Muscle layer of colon (tissue), 2 donors: ENCODE measurements at regions not wholly inside any gene's neighbourhood (a gene's known extent, or its start where the extent isn't known, plus 50 kb on each side); places are given as distances from the start of the nearest gene placed in this dataset.

Experiments used
- H3K27ac ChIP-seq: one replicate; pipeline ENCODE4 v1.7.0; 2013; ENCODE audit warnings: low read depth, mild to moderate bottlenecking, low read length, moderate library complexity
- H3K27me3 ChIP-seq, 2 donors: one replicate each; pipeline ENCODE4 v1.7.0; 2013; ENCODE audit warnings: low read length in 2 of 2, mild to moderate bottlenecking in 2 of 2; ENCODE audit not compliant: insufficient read depth in 2 of 2, control insufficient read depth in 1 of 2
- H3K36me3 ChIP-seq: one replicate; pipeline ENCODE4 v1.7.0; 2013; ENCODE audit warnings: mild to moderate bottlenecking, low read length; ENCODE audit not compliant: insufficient read depth
- H3K4me1 ChIP-seq: one replicate; pipeline ENCODE4 v1.7.0; 2013; ENCODE audit warnings: mild to moderate bottlenecking, low read length; ENCODE audit not compliant: insufficient read depth
- H3K4me3 ChIP-seq, 2 donors: one replicate each; pipeline ENCODE4 v1.7.0; 2013; ENCODE audit warnings: low read length in 2 of 2, low read depth in 1 of 2, mild to moderate bottlenecking in 1 of 2, moderate library complexity in 1 of 2
- H3K9ac ChIP-seq: one replicate; pipeline ENCODE4 v1.7.0; 2013; ENCODE audit warnings: low read length
- H3K9me3 ChIP-seq: one replicate; pipeline ENCODE4 v1.7.0; 2013; ENCODE audit warnings: mild to moderate bottlenecking, low read length
- donor health status: abdominal sarcoma.
- donor health status: Adenocarcinoma of cecum.

DNA sequence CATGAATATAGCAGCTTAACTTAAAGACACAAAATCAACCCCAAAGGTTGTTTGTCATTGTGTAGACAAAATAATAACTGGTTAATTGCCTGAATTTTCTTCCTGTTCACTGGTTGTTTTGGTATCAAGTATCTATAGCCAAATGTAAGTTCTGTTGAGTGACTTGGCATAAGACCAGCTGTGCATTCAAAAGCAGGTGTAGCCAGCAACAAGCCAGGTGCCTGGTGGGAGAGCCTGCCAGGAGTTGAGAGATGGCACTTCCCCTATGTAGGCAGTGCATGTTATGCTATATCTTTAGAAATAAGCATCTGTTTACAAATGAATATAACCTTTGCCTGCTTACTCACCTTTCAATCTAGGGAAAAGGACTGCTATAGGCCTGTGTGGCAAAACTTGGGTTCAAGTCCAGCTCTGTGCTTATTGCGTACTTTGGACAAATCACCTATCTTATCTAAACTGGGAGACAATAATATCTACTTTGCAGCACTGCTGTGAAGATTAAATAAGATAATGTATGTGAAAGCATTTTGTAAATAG is 84.9 kb upstream of the TBL1XR1 start:
- Histone ChIP-seq H3K9me3 (no peaks in the 10 kb centered on the region), H3K4me1 (peaks cover 9% of the 10 kb centered on the region), H3K27me3 (no peaks in the 10 kb centered on the region), H3K4me3 (no peak overlapping the region), H3K36me3 (no peaks in the 10 kb centered on the region), H3K9ac (no peak overlapping the region), H3K27ac (no peak overlapping the region)

DNA sequence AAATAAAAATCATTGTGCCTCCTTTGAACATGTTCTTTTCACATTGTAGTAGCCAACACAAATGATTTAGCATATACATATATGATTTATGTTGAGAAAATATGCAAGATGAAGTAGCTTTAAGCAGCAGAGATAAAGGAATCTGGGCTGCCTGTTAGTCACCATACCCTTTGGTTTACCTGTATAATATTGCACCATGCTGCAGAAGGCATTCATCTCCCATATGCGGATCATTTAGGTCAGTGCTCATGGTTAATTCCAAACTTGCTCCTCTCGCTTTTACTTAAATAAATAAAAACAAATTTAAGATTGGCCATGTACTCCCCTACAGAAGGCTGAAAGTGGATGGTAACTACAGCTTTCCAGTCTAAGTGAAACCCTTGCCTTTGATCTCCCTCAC is 86.7 kb upstream of the TBL1XR1 start:
- H3K9ac ChIP-seq, result no peak overlapping the region
- H3K4me1 ChIP-seq, result peaks cover 9% of the 10 kb centered on the region
- no peaks in the 10 kb centered on the region for H3K36me3 ChIP-seq
- H3K27ac ChIP-seq, result no peak overlapping the region
- no peaks in the 10 kb centered on the region for H3K27me3 ChIP-seq
- H3K9me3 ChIP-seq, result no peaks in the 10 kb centered on the region
- no peak overlapping the region for H3K4me3 ChIP-seq

DNA sequence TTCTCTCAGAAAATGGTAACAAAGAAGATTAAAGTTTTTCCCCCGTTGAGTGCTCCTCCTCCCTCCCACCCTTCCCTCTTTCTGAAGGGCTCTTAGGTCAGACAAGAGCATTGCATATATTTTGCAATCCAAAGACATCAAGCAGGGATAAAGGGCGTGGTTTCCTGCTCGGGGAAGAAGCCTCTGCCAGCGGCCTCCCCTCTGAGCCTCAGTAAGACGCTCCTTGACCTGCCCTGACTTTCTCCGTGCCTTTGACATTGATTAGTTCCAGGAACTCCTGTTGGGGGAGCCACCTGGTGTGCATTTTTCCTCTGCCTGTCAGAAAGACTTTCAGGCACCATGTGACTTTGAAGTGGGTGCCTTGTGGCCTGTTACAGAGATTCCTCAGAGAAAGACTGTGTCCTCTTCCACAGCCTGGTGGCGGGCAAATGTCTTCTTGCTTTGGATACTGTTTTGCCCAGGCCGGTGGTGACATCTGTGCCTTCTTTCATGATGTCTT is 87.2 kb upstream of the TBL1XR1 start:
- Histone ChIP-seq H3K4me3 (no peak overlapping the region), H3K9me3 (no peaks in the 10 kb centered on the region), H3K36me3 (no peaks in the 10 kb centered on the region), H3K27me3 (no peaks in the 10 kb centered on the region), H3K27ac (peak overlapping the region; percentile 34), H3K4me1 (peaks cover 9% of the 10 kb centered on the region), H3K9ac (no peak overlapping the region)

DNA sequence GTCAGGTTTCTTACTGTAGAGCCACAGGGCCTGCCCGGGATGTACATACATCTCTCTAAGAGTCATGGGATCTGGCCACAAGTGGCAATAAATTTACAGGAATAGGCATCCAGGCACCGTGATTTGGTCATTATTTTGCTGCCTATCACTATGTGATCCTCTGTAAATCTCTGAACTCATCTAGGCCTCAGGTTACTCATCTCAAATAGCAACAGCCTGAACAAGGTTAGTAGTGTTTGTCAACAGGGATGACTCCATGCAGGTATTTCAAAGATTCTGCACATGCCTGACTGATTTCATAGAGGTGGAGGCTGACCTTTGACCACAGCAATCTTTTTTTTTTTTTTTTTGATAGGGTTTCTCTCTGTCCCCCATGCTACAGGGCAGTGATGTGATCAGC is 88.8 kb upstream of the TBL1XR1 start:
- H3K9ac ChIP-seq, result no peak overlapping the region
- H3K27ac ChIP-seq, result no peak overlapping the region
- H3K27me3 ChIP-seq, result no peaks in the 10 kb centered on the region
- H3K9me3 ChIP-seq, result no peaks in the 10 kb centered on the region
- H3K4me3 ChIP-seq, result no peak overlapping the region
- peaks cover 9% of the 10 kb centered on the region for H3K4me1 ChIP-seq
- H3K36me3 ChIP-seq, result no peaks in the 10 kb centered on the region

DNA sequence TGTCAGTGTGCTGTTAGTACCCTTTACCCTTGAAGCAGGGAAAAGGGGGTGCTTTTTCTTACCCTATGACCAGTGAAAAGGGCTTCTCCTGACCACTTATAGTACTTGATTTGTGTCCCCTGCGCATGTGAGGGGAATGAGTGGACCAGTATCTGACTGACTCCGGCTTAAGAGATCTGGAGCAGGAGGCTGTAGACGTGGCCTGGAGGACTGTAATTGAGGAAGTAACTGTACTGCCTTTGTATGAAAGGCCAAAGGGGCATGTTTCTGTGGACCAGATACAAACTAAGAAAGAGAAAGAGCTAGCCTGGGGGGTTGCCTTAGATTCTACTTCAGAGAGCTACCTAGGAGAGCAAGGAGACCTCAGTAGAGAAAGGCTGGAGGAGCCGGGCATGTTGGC is 89.9 kb upstream of the TBL1XR1 start:
- Histone ChIP-seq H3K9ac (no peak overlapping the region), H3K36me3 (no peaks in the 10 kb centered on the region), H3K27me3 (no peaks in the 10 kb centered on the region), H3K9me3 (no peaks in the 10 kb centered on the region), H3K4me1 (peaks cover 9% of the 10 kb centered on the region), H3K4me3 (no peak overlapping the region), H3K27ac (no peak overlapping the region)

DNA sequence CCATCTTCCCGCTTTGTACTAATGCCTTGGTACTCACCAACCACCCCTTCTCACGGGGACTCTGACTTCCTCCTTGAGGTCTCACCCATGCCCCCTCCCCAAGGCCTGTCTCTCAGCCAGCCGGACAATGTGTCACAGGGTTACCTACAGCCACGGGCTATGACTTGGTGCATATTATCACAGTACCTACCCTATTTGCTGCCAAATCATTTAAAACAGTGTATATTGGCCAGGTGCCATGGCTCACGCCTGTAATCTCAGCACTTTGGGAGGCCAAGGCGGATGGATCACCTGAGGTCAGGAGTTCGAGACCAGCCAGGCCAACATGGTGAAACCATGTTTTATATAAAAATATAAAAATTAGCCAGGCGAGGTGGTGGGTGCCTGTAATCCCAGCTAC is 93.4 kb upstream of the TBL1XR1 start:
- H3K9me3 ChIP-seq, result no peaks in the 10 kb centered on the region
- no peak overlapping the region for H3K4me3 ChIP-seq
- no peaks in the 10 kb centered on the region for H3K36me3 ChIP-seq
- no peak overlapping the region for H3K27ac ChIP-seq
- no peaks in the 10 kb centered on the region for H3K27me3 ChIP-seq
- peaks cover 7% of the 10 kb centered on the region for H3K4me1 ChIP-seq
- H3K9ac ChIP-seq, result no peak overlapping the region

DNA sequence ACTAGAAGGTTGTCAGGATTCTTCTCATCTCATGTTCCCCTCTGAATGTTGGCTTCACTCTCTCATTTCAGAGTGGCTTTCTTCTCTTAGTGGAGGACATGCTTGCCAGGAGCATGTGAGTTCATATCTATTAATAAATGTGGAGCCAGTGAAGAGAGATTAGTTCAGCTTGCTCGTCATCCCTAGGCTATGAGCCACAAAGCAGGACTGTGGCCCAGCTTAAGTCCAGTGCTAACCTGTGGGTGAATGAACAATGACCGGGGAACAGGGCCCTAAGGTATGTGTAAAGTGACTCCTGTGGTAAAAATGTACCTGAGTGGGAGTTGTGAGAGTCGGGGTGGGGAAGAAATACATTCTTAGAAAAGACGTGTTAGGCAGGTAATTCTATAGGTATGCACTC is 96.9 kb upstream of the TBL1XR1 start:
- H3K4me1 ChIP-seq, result peaks cover 7% of the 10 kb centered on the region
- H3K9me3 ChIP-seq, result no peaks in the 10 kb centered on the region
- H3K27ac ChIP-seq, result no peak overlapping the region
- no peak overlapping the region for H3K9ac ChIP-seq
- H3K4me3 ChIP-seq, result no peak overlapping the region
- no peaks in the 10 kb centered on the region for H3K27me3 ChIP-seq
- no peaks in the 10 kb centered on the region for H3K36me3 ChIP-seq

DNA sequence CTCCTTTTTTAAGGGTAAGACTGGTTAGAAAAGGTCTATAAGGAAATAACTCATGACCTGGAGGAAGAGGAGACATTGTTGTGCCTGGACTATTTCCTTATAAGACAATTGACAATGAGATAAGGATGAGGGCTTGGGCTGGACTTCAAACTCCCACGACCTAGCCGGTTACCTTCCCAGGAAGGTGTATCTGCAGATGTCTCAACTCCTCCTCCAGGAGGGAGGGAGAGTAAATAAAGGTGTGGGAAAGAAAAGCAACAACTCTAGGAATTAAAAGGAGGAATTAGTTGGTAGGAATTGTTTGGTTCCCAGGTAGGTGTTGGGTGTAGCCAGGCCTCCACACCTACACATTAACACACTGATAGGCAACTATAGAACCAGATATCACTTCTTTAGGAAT is 97.8 kb upstream of the TBL1XR1 start:
- H3K27ac ChIP-seq, result no peak overlapping the region
- no peak overlapping the region for H3K4me3 ChIP-seq
- no peaks in the 10 kb centered on the region for H3K9me3 ChIP-seq
- H3K36me3 ChIP-seq, result no peaks in the 10 kb centered on the region
- H3K4me1 ChIP-seq, result peaks cover 7% of the 10 kb centered on the region
- H3K9ac ChIP-seq, result no peak overlapping the region
- H3K27me3 ChIP-seq, result no peaks in the 10 kb centered on the region

DNA sequence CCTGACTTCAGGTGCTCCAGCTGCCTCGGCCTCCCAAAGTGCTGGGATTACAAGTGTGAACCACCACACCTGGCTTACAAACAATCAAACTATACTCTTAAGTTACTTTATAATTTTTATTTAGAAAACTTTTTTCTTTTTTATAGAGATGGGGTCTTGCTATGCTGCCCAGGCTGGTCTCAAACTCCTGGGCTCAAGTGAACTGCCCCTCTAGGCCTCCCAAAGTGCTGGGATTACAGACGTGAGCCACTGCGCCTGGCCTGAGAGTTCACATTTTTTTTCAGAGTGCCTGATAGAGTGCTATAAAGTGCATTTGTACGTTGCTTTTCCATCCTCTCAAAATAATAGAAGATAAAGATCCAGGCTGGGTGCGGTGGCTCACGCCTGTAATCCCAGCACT is 102.0 kb upstream of the TBL1XR1 start:
- H3K27me3 ChIP-seq, result no peaks in the 10 kb centered on the region
- no peaks in the 10 kb centered on the region for H3K9me3 ChIP-seq
- no peak overlapping the region for H3K9ac ChIP-seq
- H3K4me3 ChIP-seq, result no peak overlapping the region
- no peak overlapping the region for H3K27ac ChIP-seq
- no peaks in the 10 kb centered on the region for H3K36me3 ChIP-seq
- H3K4me1 ChIP-seq, result peaks cover 7% of the 10 kb centered on the region

DNA sequence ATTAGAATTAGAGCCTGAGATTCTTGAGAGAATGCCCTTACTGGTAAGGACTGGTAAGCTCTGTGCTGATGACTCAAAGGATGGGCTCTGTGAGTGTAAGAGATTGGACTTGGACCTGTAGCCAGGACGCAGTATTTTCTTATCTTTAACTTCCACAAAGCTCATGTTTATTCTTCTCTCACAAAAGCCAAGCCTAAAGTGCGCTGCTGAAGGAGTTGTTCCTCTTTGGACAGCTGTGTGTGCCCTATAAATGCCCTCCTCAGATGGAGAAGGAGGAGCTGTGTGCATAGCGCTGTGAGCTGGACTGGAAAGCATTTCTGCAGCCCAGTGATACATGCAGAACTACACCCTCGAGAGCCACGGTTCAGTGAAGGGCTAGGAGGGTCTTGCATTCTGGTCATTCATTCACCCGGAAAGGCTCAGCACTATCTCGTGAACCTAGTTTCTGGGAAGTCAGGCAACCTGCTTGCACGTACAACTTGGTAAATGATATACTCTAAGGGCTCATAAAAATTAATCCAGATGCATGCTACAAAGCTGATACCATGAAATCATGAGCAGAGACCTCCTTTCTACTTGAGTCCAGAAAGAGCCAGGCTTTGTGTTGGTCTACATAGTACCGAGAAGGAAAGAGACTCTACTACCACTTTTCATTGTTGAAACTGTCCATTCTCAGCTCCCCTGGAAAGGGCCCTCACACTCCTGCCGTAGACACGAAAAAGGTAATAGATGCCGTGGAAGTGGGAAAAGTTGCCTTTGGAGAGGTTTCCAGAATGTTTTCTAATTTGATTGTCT is 103.0 kb upstream of the TBL1XR1 start:
- H3K4me1 ChIP-seq, result peaks cover 4% of the 10 kb centered on the region
- H3K4me3 ChIP-seq, result no peak overlapping the region
- H3K27me3 ChIP-seq, result no peaks in the 10 kb centered on the region
- no peaks in the 10 kb centered on the region for H3K36me3 ChIP-seq
- H3K27ac ChIP-seq, result no peak overlapping the region
- no peaks in the 10 kb centered on the region for H3K9me3 ChIP-seq
- no peak overlapping the region for H3K9ac ChIP-seq

DNA sequence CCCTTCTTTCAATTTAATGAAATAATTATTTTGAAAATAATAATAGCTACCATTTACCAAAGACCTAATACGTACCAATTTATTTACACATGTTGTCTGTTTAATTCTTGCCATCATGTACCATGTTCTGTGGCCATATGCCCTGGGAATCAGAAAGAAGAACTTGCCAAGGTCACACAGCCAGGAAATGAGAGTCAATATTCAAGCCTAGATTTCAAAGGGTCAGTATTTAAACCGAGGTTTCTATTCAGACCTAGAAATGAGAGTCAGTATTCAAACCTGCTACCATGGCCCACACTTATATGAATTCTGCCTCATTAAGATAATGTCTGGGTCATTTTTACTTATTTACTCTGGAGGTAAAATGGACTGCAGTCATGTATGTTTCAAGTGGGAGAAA is 103.6 kb upstream of the TBL1XR1 start:
- H3K27ac ChIP-seq, result no peak overlapping the region
- H3K4me3 ChIP-seq, result no peak overlapping the region
- peaks cover 4% of the 10 kb centered on the region for H3K4me1 ChIP-seq
- no peaks in the 10 kb centered on the region for H3K36me3 ChIP-seq
- H3K9ac ChIP-seq, result no peak overlapping the region
- no peaks in the 10 kb centered on the region for H3K27me3 ChIP-seq
- H3K9me3 ChIP-seq, result no peaks in the 10 kb centered on the region

DNA sequence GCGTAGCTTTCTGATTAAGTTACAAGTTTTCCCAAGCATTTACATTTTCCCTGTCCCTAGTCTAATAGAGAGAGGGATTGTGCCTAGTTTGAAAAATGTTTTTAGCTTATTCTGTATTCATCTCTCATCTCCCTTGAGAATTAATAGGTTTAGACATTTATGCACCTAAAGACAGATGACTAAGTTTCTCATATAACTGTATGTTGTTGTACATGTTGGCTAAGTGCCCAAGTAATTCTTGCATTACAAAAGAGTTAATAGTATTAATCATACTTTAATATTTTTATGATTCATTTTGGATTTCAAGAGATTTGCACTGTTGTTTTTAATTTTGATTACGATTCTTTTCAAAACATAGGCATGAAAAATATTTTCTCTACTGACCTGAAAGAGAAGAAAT is 109.0 kb upstream of the TBL1XR1 start:
- Histone ChIP-seq H3K9ac (no peak overlapping the region), H3K27me3 (no peaks in the 10 kb centered on the region), H3K9me3 (no peaks in the 10 kb centered on the region), H3K4me3 (no peak overlapping the region), H3K27ac (no peak overlapping the region), H3K4me1 (no peaks in the 10 kb centered on the region), H3K36me3 (no peaks in the 10 kb centered on the region)
